ENCODE measurements at regions not wholly inside any gene's neighbourhood (a gene's known extent, or its start where the extent isn't known, plus 50 kb on each side); places are given as distances from the start of the nearest gene placed in this dataset.
"Not testable (repeated sequence)": the region's sequence is repeated elsewhere in the genome, so short reads cannot be mapped to it uniquely, and the experiment has no call there.

GRCh38 chr3:32042867-32043266 lies 61.3 kb downstream of the ZNF860 start:
- not testable (repeated sequence) for DNase-seq (ENCODE audit: low spot score)

- DNase-seq (ENCODE audit: low spot score), result peak; percentile 52
Measured at GRCh38 chr3:32045091-32045915, 61.1 kb upstream of the GPD1L start.

GRCh38 chr3:32046102-32046501 lies 60.3 kb upstream of the GPD1L start:
- DNase-seq (ENCODE audit: low spot score), result no peak

GRCh38 chr3:32048487-32049182 lies 57.8 kb upstream of the GPD1L start:
- DNase-seq (ENCODE audit: low spot score), result no peak

GRCh38 chr3:32049916-32050315 lies 56.5 kb upstream of the GPD1L start:
- DNase-seq (ENCODE audit: low spot score), result no peak

DNA sequence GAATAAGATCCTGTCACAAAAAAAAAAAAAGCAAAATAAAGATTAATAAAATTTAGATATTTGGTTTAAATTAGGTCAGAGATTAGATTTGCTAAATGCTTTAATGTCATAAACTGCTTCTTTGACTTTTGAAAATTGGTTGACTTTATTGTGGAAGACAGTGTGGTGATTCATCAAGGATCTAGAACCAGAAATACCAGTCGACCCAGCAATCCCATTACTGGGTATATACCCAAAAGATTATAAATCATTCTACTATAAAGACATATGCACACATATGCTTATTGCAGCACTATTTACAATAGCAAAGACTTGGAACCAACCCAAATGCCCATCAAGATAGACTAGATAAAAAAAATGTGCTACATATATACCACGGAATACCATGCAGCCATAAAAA lies 54.2 kb upstream of the GPD1L start:
- DNase-seq (ENCODE audit: low spot score), result not testable (repeated sequence)

DNA sequence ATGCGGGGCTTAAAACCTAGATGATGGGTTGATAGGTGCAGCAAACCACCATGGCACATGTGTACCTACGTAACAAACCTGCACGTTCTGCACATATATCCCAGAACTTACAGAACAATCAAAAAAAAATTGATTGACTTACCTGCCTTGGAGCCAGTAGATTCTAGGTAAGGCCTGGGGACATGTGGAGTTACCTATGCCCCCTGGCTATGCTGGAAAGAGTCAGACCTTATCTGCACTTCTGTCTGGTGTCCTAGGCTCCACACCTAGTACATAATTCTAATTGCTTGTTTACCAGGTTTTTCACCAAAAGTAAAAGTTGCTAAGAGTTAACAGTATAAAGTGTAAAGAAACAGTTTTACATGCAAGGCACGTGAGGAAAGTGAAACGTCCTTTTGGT lies 53.6 kb upstream of the GPD1L start:
- not testable (repeated sequence) for DNase-seq (ENCODE audit: low spot score)

GRCh38 chr3:32056559-32057290 lies 49.7 kb upstream of the GPD1L start:
- DNase-seq (ENCODE audit: low spot score), result no peak

All from D341Med (cell line).